ENCODE measurements at regions not wholly inside any gene's neighbourhood (a gene's known extent, or its start where the extent isn't known, plus 50 kb on each side); places are given as distances from the start of the nearest gene placed in this dataset.

GRCh38 chr11:26032241-26032640, 299.7 kb upstream of the ANO3 start:
- Histone ChIP-seq H3K36me3 (replicated peaks) (no peaks in the 10 kb centered on the region), H3K27ac (no peak overlapping the region), H3K27me3 (replicated peaks) (no peaks in the 10 kb centered on the region), H3K4me3 (ENCODE audit: low read depth, low read length) (no peak overlapping the region)
- in situ Hi-C loops (cut with HindIII; ENCODE audit: low pct_ligation_motif_present, low sequenced_read_pairs): no loop called here
- TF ChIP-seq, protein P1, sequence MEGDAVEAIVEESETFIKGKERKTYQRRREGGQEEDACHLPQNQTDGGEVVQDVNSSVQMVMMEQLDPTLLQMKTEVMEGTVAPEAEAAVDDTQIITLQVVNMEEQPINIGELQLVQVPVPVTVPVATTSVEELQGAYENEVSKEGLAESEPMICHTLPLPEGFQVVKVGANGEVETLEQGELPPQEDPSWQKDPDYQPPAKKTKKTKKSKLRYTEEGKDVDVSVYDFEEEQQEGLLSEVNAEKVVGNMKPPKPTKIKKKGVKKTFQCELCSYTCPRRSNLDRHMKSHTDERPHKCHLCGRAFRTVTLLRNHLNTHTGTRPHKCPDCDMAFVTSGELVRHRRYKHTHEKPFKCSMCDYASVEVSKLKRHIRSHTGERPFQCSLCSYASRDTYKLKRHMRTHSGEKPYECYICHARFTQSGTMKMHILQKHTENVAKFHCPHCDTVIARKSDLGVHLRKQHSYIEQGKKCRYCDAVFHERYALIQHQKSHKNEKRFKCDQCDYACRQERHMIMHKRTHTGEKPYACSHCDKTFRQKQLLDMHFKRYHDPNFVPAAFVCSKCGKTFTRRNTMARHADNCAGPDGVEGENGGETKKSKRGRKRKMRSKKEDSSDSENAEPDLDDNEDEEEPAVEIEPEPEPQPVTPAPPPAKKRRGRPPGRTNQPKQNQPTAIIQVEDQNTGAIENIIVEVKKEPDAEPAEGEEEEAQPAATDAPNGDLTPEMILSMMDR (IDR thresholded peaks at IDR 0.05; ENCODE audit: low read depth, low read length, missing control alignments): no peak
- no peak for DNase-seq

- Histone ChIP-seq H3K36me3 (replicated peaks) (no peaks in the 10 kb centered on the region), H3K27ac (no peak overlapping the region), H3K27me3 (replicated peaks) (no peaks in the 10 kb centered on the region), H3K4me3 (ENCODE audit: low read depth, low read length) (no peak overlapping the region)
- TF ChIP-seq, protein P1 (IDR thresholded peaks at IDR 0.05; ENCODE audit: low read depth, low read length, missing control alignments): no peak
- in situ Hi-C loops (cut with HindIII; ENCODE audit: low pct_ligation_motif_present, low sequenced_read_pairs): no loop called here
- no peak for DNase-seq
Measured at GRCh38 chr11:26035696-26036095, 296.2 kb upstream of the ANO3 start.

DNA sequence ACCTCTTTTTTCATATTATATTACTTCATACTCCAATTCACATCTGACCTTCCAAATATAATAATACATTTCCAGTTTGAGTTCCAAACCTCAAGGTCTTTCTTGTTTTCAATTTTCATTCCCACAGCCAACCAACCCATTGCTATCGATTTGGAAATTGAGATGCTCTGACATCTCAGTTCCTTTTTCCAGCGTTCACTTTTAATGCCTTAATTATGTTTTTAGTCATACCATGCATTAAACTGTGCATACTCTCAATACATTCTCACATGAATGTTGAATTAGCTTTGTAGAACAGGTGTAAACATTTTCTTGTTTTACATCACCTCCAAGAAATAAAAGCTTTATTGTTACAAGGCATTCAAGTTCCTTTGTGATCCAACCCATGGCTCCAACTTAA, 294.2 kb upstream of the ANO3 start:
- H3K27ac ChIP-seq: no peak overlapping the region
- DNase-seq: no peak
- no peaks in the 10 kb centered on the region for H3K36me3 ChIP-seq (replicated peaks)
- TF ChIP-seq, protein P1 (IDR thresholded peaks at IDR 0.05; ENCODE audit: low read depth, low read length, missing control alignments): no peak
- H3K27me3 ChIP-seq (replicated peaks): no peaks in the 10 kb centered on the region
- in situ Hi-C loops (cut with HindIII; ENCODE audit: low pct_ligation_motif_present, low sequenced_read_pairs): no loop called here
- H3K4me3 ChIP-seq (ENCODE audit: low read depth, low read length): no peak overlapping the region

GRCh38 chr11:26040339-26040738, 291.6 kb upstream of the ANO3 start:
- Histone ChIP-seq H3K36me3 (replicated peaks) (no peaks in the 10 kb centered on the region), H3K27me3 (replicated peaks) (no peaks in the 10 kb centered on the region), H3K27ac (no peak overlapping the region), H3K4me3 (ENCODE audit: low read depth, low read length) (no peak overlapping the region)
- in situ Hi-C loops (cut with HindIII; ENCODE audit: low pct_ligation_motif_present, low sequenced_read_pairs): no loop called here
- DNase-seq: no peak
- TF ChIP-seq, protein P1 (IDR thresholded peaks at IDR 0.05; ENCODE audit: low read depth, low read length, missing control alignments): no peak

DNA sequence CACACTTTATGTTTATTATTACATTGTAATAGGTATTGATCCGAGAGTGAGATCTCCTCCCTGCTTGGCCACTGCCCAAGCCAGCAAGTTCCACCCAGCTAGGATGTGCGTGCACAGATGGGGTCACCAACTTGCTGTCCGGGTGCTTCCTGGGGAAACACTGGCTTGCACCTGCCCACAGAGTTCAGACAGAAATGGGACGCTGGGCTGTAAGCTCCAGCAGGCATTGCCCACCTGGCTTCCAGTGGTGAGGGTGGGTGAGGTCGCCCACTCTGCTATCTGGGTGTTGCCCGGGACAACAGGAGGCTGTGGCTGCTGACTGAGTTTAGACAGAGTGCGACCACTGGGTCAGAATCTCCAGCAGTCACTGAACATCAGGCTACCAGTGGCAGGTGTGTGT, 289.8 kb upstream of the ANO3 start:
- Histone ChIP-seq H3K36me3 (replicated peaks) (no peaks in the 10 kb centered on the region), H3K27me3 (replicated peaks) (no peaks in the 10 kb centered on the region), H3K4me3 (ENCODE audit: low read depth, low read length) (no peak overlapping the region), H3K27ac (no peak overlapping the region)
- TF ChIP-seq, protein P1 (IDR thresholded peaks at IDR 0.05; ENCODE audit: low read depth, low read length, missing control alignments): no peak
- no peak for DNase-seq
- in situ Hi-C loops (cut with HindIII; ENCODE audit: low pct_ligation_motif_present, low sequenced_read_pairs): no loop called here

DNA sequence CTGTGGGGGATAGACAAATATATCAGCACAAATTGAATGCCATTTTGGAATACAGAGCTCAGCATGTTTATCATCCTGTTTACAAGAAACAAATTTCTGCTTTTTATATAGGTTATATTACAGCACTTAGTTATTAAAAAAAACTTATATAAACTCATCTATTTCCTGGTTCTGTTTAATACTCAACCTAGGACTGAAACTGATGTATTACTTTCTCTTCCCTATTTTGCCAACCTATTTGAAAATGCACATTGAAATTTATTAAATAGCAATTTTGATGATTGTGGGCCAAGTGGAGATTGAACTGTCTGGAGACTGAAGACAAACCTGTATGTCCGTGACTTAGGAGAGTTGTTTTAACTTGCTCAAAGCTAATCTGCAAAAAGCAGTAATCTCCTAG, 288.3 kb upstream of the ANO3 start:
- TF ChIP-seq, protein P1 (IDR thresholded peaks at IDR 0.05; ENCODE audit: low read depth, low read length, missing control alignments): no peak
- in situ Hi-C loops (cut with HindIII; ENCODE audit: low pct_ligation_motif_present, low sequenced_read_pairs): no loop called here
- no peaks in the 10 kb centered on the region for H3K36me3 ChIP-seq (replicated peaks)
- H3K27me3 ChIP-seq (replicated peaks): no peaks in the 10 kb centered on the region
- H3K27ac ChIP-seq: no peak overlapping the region
- DNase-seq: no peak
- H3K4me3 ChIP-seq (ENCODE audit: low read depth, low read length): no peak overlapping the region

Measured in brain microvascular endothelial cell (primary cell).